ENCODE measurements at regions not wholly inside any gene's neighbourhood (a gene's known extent, or its start where the extent isn't known, plus 50 kb on each side); places are given as distances from the start of the nearest gene placed in this dataset.

DNA sequence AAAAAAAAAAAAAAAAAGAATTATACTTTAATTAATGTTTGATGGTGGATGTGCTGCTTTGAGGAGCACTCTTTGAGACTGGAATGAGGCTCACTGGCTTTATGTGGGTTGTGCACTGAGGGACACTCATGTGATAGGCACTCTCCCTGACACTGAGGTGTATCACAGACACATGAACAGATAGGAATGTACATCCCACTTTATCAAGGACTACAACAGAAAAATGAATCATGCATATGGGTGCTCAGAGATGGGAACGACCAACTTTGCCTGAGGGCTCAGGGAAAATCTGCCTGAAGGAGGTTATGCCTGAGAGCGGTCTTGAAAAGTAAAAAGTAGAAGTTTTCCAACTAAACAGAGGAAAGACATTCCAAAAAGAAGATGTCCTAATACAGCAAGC, 97.7 kb upstream of the RBPJ start:
- H3K9me3 ChIP-seq (replicated peaks; ENCODE audit: low read length) = no peaks in the 10 kb centered on the region
- H3K4me2 ChIP-seq (ENCODE audit: low read length) = no peak overlapping the region
- no peaks in the 10 kb centered on the region for H3K36me3 ChIP-seq (ENCODE audit: insufficient read depth, low read length)
- H3K27me3 ChIP-seq (ENCODE audit: control insufficient read depth, insufficient read depth, low read length) = no peaks in the 10 kb centered on the region
- H3K4me3 ChIP-seq (ENCODE audit: low read length) = no peak overlapping the region
- no peak overlapping the region for H3K9ac ChIP-seq (ENCODE audit: low read depth, low read length)
- peaks cover 24% of the 10 kb centered on the region for H3K4me1 ChIP-seq (ENCODE audit: control insufficient read depth, insufficient read depth, low read length)

DNA sequence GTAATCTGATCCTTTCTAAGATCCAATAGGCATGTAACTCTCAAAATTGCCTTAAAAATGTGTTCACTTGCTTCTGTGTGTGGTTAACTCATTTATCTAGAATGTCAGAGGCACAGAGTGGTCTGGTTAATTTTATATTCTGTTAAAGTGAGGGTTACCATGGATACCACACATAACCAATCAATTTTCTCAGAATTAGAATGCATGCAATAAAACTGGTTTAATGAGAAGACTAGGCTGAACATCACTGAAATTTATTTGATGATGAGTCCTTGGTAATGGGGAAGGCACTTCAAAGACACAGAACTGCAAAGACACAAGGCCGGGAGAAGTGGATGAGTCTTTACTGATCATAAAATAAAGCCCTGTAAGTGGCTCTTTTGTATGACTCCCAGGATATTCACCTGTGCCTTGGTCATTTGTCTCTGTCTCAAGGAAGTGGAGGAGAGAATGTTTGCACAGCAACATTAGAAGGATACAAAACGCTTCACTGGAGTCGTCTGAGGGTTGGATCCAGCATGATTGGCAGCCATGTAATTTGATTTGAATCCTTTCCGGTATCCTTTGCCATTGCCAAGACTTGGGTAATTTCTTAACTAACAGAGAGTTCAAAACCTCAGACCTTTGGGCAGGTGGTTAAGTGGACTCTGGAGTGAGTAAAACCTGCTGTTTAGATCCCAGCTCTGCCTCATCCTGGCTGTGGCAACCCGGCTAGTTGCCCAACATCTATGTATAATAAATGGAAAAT, 94.0 kb upstream of the RBPJ start:
- no peaks in the 10 kb centered on the region for H3K9me3 ChIP-seq (replicated peaks; ENCODE audit: low read length)
- H3K4me3 ChIP-seq (ENCODE audit: low read length) = no peak overlapping the region
- no peak overlapping the region for H3K4me2 ChIP-seq (ENCODE audit: low read length)
- H3K36me3 ChIP-seq (ENCODE audit: insufficient read depth, low read length) = no peaks in the 10 kb centered on the region
- no peak overlapping the region for H3K9ac ChIP-seq (ENCODE audit: low read depth, low read length)
- H3K27me3 ChIP-seq (ENCODE audit: control insufficient read depth, insufficient read depth, low read length) = no peaks in the 10 kb centered on the region
- peaks cover 2% of the 10 kb centered on the region for H3K4me1 ChIP-seq (ENCODE audit: control insufficient read depth, insufficient read depth, low read length)

- Histone ChIP-seq H3K36me3 (ENCODE audit: insufficient read depth, low read length) (no peaks in the 10 kb centered on the region), H3K9me3 (replicated peaks; ENCODE audit: low read length) (no peaks in the 10 kb centered on the region), H3K4me3 (ENCODE audit: low read length) (no peak overlapping the region), H3K9ac (ENCODE audit: low read depth, low read length) (no peak overlapping the region), H3K27me3 (ENCODE audit: control insufficient read depth, insufficient read depth, low read length) (no peaks in the 10 kb centered on the region), H3K4me1 (ENCODE audit: control insufficient read depth, insufficient read depth, low read length) (no peaks in the 10 kb centered on the region), H3K4me2 (ENCODE audit: low read length) (no peak overlapping the region)
Observed at GRCh38 chr4:26227601-26228229, 93.1 kb upstream of the RBPJ start.

- Histone ChIP-seq H3K4me2 (ENCODE audit: low read length) (no peak overlapping the region), H3K9me3 (replicated peaks; ENCODE audit: low read length) (no peaks in the 10 kb centered on the region), H3K27me3 (ENCODE audit: control insufficient read depth, insufficient read depth, low read length) (no peaks in the 10 kb centered on the region), H3K4me1 (ENCODE audit: control insufficient read depth, insufficient read depth, low read length) (no peaks in the 10 kb centered on the region), H3K4me3 (ENCODE audit: low read length) (no peak overlapping the region), H3K36me3 (ENCODE audit: insufficient read depth, low read length) (no peaks in the 10 kb centered on the region), H3K9ac (ENCODE audit: low read depth, low read length) (no peak overlapping the region)
Observed at GRCh38 chr4:26228883-26229282, 91.9 kb upstream of the RBPJ start.

DNA sequence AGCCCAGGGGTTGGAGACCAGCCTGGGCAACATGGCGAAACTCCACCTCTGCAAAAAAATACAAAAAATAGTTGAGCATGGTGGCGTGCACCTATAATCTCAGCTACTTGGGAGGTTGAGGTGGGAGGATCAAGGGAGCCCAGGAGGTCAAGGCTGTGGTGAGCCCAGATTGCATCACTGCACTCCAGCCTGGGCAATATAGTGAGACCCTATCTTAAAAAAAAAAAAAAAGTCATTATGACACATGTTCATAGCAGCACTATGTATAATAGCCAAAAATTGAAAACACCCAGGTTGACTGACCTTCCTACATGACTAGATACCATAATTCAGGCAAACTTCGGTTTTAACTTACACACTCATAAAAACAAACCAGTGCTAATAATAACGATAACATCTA, 90.8 kb upstream of the RBPJ start:
- Histone ChIP-seq H3K9ac (ENCODE audit: low read depth, low read length) (no peak overlapping the region), H3K4me1 (ENCODE audit: control insufficient read depth, insufficient read depth, low read length) (no peaks in the 10 kb centered on the region), H3K4me2 (ENCODE audit: low read length) (no peak overlapping the region), H3K4me3 (ENCODE audit: low read length) (no peak overlapping the region), H3K27me3 (ENCODE audit: control insufficient read depth, insufficient read depth, low read length) (no peaks in the 10 kb centered on the region), H3K36me3 (ENCODE audit: insufficient read depth, low read length) (no peaks in the 10 kb centered on the region), H3K9me3 (replicated peaks; ENCODE audit: low read length) (no peaks in the 10 kb centered on the region)

- Histone ChIP-seq H3K9ac (ENCODE audit: low read depth, low read length) (no peak overlapping the region), H3K4me3 (ENCODE audit: low read length) (no peak overlapping the region), H3K27me3 (ENCODE audit: control insufficient read depth, insufficient read depth, low read length) (no peaks in the 10 kb centered on the region), H3K9me3 (replicated peaks; ENCODE audit: low read length) (no peaks in the 10 kb centered on the region), H3K36me3 (ENCODE audit: insufficient read depth, low read length) (no peaks in the 10 kb centered on the region), H3K4me1 (ENCODE audit: control insufficient read depth, insufficient read depth, low read length) (peaks cover 10% of the 10 kb centered on the region), H3K4me2 (ENCODE audit: low read length) (no peak overlapping the region)
Observed at GRCh38 chr4:26233350-26233749, 87.5 kb upstream of the RBPJ start.

DNA sequence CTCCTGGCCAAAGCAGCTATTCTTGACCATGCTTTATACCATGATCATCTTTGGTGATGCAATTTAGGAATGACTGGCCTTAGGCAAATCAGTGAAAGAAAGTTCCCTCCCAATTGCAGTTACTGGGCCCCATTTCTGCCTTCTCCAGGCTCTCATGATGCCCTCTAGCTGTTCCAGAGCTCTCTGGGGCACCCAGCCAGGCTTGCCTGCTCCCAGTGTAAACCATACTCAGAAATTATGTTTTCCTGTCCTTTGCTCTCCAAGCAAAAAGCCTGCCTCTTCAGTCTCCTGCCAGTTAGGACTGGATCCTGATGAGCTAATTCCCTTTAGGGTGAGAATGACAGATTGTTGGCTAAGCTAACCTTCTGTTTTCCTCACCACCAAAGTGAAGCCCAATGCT, 85.3 kb upstream of the RBPJ start:
- Histone ChIP-seq H3K4me1 (ENCODE audit: control insufficient read depth, insufficient read depth, low read length) (peaks cover 26% of the 10 kb centered on the region), H3K27me3 (ENCODE audit: control insufficient read depth, insufficient read depth, low read length) (no peaks in the 10 kb centered on the region), H3K36me3 (ENCODE audit: insufficient read depth, low read length) (no peaks in the 10 kb centered on the region), H3K4me2 (ENCODE audit: low read length) (no peak overlapping the region), H3K4me3 (ENCODE audit: low read length) (no peak overlapping the region), H3K9ac (ENCODE audit: low read depth, low read length) (no peak overlapping the region), H3K9me3 (replicated peaks; ENCODE audit: low read length) (no peaks in the 10 kb centered on the region)

GRCh38 chr4:26237916-26238315, 82.9 kb upstream of the RBPJ start:
- H3K9me3 ChIP-seq (replicated peaks; ENCODE audit: low read length) = no peaks in the 10 kb centered on the region
- no peaks in the 10 kb centered on the region for H3K27me3 ChIP-seq (ENCODE audit: control insufficient read depth, insufficient read depth, low read length)
- peaks cover 29% of the 10 kb centered on the region for H3K4me1 ChIP-seq (ENCODE audit: control insufficient read depth, insufficient read depth, low read length)
- no peak overlapping the region for H3K9ac ChIP-seq (ENCODE audit: low read depth, low read length)
- H3K4me2 ChIP-seq (ENCODE audit: low read length) = peak overlapping the region; percentile 75
- H3K4me3 ChIP-seq (ENCODE audit: low read length) = no peak overlapping the region
- no peaks in the 10 kb centered on the region for H3K36me3 ChIP-seq (ENCODE audit: insufficient read depth, low read length)

DNA sequence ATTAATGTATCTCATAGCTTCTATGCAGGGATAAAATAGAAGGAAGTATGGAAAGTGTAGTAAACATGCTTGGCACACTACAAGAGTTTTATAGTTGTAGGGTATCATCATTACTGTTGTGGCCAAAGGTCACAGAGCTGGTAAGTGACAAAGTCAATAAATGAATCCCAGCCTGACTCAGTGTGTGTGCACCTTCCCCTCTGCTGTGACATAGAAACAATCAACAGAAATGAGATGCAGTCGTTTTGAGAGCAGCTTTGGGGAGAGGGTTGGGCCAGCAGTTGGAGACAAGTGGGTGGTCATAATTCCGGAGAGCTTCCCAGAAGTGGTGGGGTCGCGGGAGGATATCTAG, 82.4 kb upstream of the RBPJ start:
- H3K4me2 ChIP-seq (ENCODE audit: low read length) = peak overlapping the region; percentile 75
- no peaks in the 10 kb centered on the region for H3K9me3 ChIP-seq (replicated peaks; ENCODE audit: low read length)
- peak overlapping the region; percentile 40 for H3K9ac ChIP-seq (ENCODE audit: low read depth, low read length)
- peaks cover 29% of the 10 kb centered on the region for H3K4me1 ChIP-seq (ENCODE audit: control insufficient read depth, insufficient read depth, low read length)
- no peaks in the 10 kb centered on the region for H3K36me3 ChIP-seq (ENCODE audit: insufficient read depth, low read length)
- H3K27me3 ChIP-seq (ENCODE audit: control insufficient read depth, insufficient read depth, low read length) = no peaks in the 10 kb centered on the region
- H3K4me3 ChIP-seq (ENCODE audit: low read length) = peak overlapping the region; percentile 36

GRCh38 chr4:26238778-26239679, 81.8 kb upstream of the RBPJ start:
- Histone ChIP-seq H3K4me1 (ENCODE audit: control insufficient read depth, insufficient read depth, low read length) (peaks cover 29% of the 10 kb centered on the region), H3K9me3 (replicated peaks; ENCODE audit: low read length) (no peaks in the 10 kb centered on the region), H3K9ac (ENCODE audit: low read depth, low read length) (peak overlapping the region; percentile 40), H3K27me3 (ENCODE audit: control insufficient read depth, insufficient read depth, low read length) (no peaks in the 10 kb centered on the region), H3K4me3 (ENCODE audit: low read length) (peak overlapping the region; percentile 36), H3K36me3 (ENCODE audit: insufficient read depth, low read length) (no peaks in the 10 kb centered on the region), H3K4me2 (ENCODE audit: low read length) (peak overlapping the region; percentile 75)

GRCh38 chr4:26239801-26240200, 81.0 kb upstream of the RBPJ start:
- Histone ChIP-seq H3K9ac (ENCODE audit: low read depth, low read length) (peak overlapping the region; percentile 28), H3K4me2 (ENCODE audit: low read length) (no peak overlapping the region), H3K4me1 (ENCODE audit: control insufficient read depth, insufficient read depth, low read length) (peaks cover 29% of the 10 kb centered on the region)

More at GRCh38 chr4:26239801-26240200, 81.0 kb upstream of the RBPJ start:
- Histone ChIP-seq H3K36me3 (ENCODE audit: insufficient read depth, low read length) (no peaks in the 10 kb centered on the region), H3K4me3 (ENCODE audit: low read length) (no peak overlapping the region), H3K27me3 (ENCODE audit: control insufficient read depth, insufficient read depth, low read length) (no peaks in the 10 kb centered on the region), H3K9me3 (replicated peaks; ENCODE audit: low read length) (no peaks in the 10 kb centered on the region)

All from skeletal muscle satellite cell (primary cell).